ENCODE measurements at regions not wholly inside any gene's neighbourhood (a gene's known extent, or its start where the extent isn't known, plus 50 kb on each side); places are given as distances from the start of the nearest gene placed in this dataset.

- TF ChIP-seq CTCF (conservative IDR thresholded peaks at IDR 0.05) = no peak
- no peaks in the 10 kb centered on the region for H3K36me3 Mint-ChIP-seq (ENCODE audit: low read depth)
- DNase-seq (ENCODE audit: low read depth, low spot score) = no peak
- H3K9me3 Mint-ChIP-seq = no peaks in the 10 kb centered on the region
- peaks cover 18% of the 10 kb centered on the region for H3K4me1 Mint-ChIP-seq
- no peak overlapping the region for H3K4me3 Mint-ChIP-seq
- peaks cover 2% of the 10 kb centered on the region for H3K27me3 Mint-ChIP-seq (ENCODE audit: low read depth)
- H3K27ac Mint-ChIP-seq (ENCODE audit: unreplicated experiment) = no peak overlapping the region
Measured at GRCh38 chr18:77341527-77342325, 92.1 kb downstream of the GALR1 start.

- TF ChIP-seq CTCF (conservative IDR thresholded peaks at IDR 0.05) = no peak
- H3K27me3 Mint-ChIP-seq (ENCODE audit: low read depth) = peaks cover 5% of the 10 kb centered on the region
Measured at GRCh38 chr18:77342736-77343135, 93.1 kb downstream of the GALR1 start.

DNA sequence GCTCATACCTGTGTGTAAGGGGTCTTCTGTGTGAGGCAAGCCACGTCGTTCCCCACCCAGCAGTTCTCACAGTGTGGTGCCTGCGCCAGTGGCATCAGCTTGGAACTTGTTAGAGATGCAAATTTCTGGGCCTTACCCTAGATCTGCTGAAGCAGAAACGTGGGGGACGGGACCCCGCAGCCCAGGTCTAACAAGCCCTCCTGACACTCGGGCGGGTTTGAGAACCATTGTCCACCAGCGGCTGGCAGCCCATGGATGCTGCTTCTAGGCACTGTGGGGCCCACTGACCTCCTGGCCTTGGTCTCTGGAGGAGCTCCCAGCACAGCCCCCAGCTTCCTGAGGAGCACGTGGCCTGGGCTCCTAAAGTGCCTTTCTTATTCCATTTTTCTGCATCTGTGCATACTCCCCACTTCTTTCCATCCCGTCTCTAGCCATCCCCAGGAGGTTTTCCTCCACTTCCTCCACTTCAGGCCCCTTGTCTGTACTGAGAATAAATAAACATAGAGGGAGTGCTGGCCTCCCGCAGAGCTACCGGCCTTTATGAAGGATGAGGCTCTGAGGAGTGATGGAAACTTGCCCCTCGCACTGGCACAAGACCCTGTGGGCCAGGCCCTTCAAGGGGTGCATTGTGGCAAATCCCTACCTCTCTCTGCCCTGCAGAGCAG is 94.3 kb downstream of the GALR1 start:
- Mint-ChIP-seq H3K9me3 (peaks cover 2% of the 10 kb centered on the region), H3K27me3 (ENCODE audit: low read depth) (peaks cover 8% of the 10 kb centered on the region), H3K27ac (ENCODE audit: unreplicated experiment) (no peak overlapping the region), H3K36me3 (ENCODE audit: low read depth) (no peaks in the 10 kb centered on the region), H3K4me1 (no peaks in the 10 kb centered on the region), H3K4me3 (no peak overlapping the region)
- no peak for TF ChIP-seq CTCF (conservative IDR thresholded peaks at IDR 0.05)
- DNase-seq (ENCODE audit: low read depth, low spot score) = no peak

More at GRCh38 chr18:77342736-77343135, 93.1 kb downstream of the GALR1 start:
- Mint-ChIP-seq H3K36me3 (ENCODE audit: low read depth) (no peaks in the 10 kb centered on the region), H3K4me1 (peaks cover 8% of the 10 kb centered on the region), H3K9me3 (peaks cover under 1% of the 10 kb centered on the region), H3K4me3 (no peak overlapping the region), H3K27ac (ENCODE audit: unreplicated experiment) (no peak overlapping the region)
- no peak for DNase-seq (ENCODE audit: low read depth, low spot score)

GRCh38 chr18:77344786-77345500 is 95.3 kb downstream of the GALR1 start:
- no peak for DNase-seq (ENCODE audit: low read depth, low spot score)
- H3K27me3 Mint-ChIP-seq (ENCODE audit: low read depth) = peaks cover 15% of the 10 kb centered on the region
- no peak overlapping the region for H3K27ac Mint-ChIP-seq (ENCODE audit: unreplicated experiment)
- TF ChIP-seq CTCF (conservative IDR thresholded peaks at IDR 0.05) = no peak
- peaks cover 4% of the 10 kb centered on the region for H3K9me3 Mint-ChIP-seq
- H3K4me3 Mint-ChIP-seq = no peak overlapping the region
- no peaks in the 10 kb centered on the region for H3K36me3 Mint-ChIP-seq (ENCODE audit: low read depth)
- no peaks in the 10 kb centered on the region for H3K4me1 Mint-ChIP-seq

DNA sequence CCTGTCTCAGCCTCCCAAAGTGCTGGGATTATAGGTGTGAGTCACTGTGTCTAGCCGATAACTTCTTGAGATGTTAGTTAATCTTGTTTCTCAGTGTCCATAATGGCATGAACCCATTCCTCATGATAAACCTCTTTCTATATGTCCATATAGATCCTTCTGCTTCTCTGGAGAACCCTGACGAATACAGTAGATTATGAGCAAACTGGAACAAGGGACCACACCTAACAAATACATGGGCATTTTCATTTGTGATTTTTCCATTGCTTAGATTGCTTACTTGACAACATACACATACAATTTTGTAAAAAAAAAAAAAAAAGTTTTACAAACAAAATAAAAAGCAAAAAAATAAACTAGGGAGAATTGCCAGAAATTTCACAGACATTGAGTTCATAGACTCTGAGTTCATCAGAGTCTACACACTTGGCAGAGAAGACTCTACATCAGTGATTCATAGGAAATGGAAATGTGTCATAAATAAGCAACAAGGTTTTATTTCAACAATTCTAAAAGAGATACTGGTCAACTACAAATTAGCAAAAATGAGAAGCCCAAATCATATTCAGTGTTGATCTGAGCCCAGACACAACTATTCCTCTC is 96.7 kb downstream of the GALR1 start:
- no peaks in the 10 kb centered on the region for H3K4me1 Mint-ChIP-seq
- no peak overlapping the region for H3K27ac Mint-ChIP-seq (ENCODE audit: unreplicated experiment)
- peaks cover 2% of the 10 kb centered on the region for H3K36me3 Mint-ChIP-seq (ENCODE audit: low read depth)
- H3K4me3 Mint-ChIP-seq = no peak overlapping the region
- peaks cover 10% of the 10 kb centered on the region for H3K9me3 Mint-ChIP-seq
- peaks cover 28% of the 10 kb centered on the region for H3K27me3 Mint-ChIP-seq (ENCODE audit: low read depth)
- no peak for DNase-seq (ENCODE audit: low read depth, low spot score)
- no peak for TF ChIP-seq CTCF (conservative IDR thresholded peaks at IDR 0.05)

All from neural crest cell (in vitro differentiated cells).